ENCODE measurements at regions not wholly inside any gene's neighbourhood (a gene's known extent, or its start where the extent isn't known, plus 50 kb on each side); places are given as distances from the start of the nearest gene placed in this dataset.
A peak's percentile ranks its signal among the peaks of the same experiment; 100 is the strongest.
"Not testable (repeated sequence)": the region's sequence is repeated elsewhere in the genome, so short reads cannot be mapped to it uniquely, and the experiment has no call there.

DNA sequence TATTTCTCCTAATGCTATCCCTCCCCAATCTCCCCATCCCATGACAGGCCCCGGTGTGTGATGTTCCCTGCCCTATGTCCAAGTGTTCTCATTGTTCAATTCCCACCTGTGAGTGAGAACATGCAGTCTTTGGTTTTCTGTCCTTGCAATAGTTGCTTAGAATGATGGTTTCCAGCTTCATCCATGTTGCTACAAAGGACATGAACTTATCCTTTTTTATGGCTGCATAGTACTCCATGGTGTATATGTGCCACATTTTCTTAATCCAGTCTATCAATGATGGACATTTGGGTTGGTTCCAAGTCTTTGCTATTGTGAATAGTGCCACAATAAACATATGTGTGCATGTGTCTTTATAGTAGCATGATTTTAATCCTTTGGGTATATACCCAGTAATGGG lies 51.3 kb upstream of the RIOK2 start:
- not testable (repeated sequence) for DNase-seq

DNA sequence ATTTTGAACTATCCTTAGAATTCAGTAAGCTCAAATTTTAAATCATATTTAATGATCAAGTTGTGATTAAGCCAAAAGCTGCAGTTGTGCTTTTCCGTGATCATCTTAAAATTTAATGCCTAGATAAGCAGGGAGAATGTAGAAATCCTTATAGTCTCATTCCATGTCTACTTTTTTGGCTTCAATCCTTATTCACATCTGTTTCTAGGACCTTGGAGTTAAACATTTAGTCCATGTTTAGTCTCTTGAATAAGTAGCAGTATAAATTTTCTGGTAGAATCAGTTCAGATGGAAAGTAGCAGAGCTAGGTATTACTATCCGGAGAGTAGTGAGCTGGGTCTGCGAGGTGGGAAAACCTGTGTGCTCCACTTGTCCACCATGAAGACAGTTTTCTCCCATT lies 59.3 kb upstream of the RIOK2 start:
- DNase-seq = no peak

DNA sequence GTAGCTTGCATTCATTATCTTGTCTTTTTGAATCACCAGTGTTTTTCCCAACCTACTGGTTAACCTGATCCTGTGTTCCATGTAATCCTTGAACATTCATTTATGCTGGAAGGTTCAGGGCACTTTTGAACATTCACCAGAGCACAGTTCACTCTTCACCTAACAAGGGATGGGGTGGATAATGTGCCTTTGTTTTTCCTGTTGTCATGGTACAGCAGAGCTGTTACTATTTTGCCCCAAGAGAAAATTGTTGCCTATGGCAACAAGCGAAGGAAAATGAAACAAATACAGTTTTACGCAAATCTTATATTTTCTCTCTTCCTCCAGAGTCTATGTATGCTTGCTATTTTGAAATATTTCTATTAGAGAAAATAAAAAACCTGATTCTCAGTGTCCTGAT lies 60.3 kb upstream of the RIOK2 start:
- no peak for DNase-seq

DNA sequence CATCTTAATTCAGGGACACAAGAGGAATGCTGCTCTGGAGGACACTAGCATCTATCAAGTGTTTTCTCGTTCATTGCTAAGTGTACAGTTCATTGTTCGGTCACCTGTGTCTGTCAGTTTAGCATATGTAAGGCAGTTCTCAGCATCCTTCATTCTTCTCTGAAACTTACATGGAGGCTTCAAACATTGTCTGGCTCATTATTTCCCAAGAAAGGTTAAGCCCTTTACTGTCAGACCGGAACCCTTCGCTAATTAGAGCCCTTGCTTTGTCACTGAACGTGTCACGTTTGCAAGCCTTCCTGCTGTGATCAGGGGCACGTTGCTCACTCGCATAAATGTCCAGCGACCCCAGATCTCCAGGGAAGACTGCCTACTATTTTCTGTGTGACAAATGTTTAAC lies 62.3 kb upstream of the RIOK2 start:
- no peak for DNase-seq

DNA sequence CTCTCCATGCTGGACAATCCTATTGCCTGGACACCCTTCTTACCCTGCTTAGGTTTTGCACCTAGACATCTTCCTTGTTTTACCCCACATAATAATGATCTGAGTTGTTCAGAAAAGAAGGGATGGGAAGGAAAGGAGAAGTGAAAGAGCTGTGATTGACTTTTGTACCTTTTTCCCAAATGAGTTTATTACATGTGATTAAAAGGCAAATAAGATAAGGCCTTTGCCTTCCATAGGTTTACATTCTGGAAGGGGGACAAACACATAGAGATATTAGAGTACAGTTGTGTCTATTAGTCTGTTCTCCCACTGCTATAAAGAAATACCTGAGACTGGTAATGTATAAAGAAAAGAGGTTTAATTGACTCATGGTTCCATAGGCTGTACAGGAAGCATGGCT lies 67.1 kb upstream of the RIOK2 start:
- DNase-seq = no peak

DNA sequence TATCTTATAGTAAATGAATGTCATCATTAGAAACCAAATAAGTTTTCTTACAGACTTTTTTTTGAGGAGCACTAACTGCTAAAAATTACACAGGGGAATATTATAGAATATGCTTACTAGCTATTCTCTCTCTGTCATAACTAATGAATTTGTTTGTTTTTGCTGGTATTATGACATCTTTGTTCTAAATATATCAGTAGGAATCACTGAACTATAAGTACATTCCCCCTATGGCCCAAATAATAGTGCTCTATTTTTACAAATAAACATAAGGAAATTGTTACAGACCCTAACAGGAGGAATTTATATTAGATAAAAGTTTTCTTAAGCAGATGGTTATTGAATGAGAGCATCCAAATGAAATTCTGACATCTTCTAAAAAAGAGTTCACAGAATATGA lies 83.0 kb upstream of the RIOK2 start:
- DNase-seq = no peak

DNA sequence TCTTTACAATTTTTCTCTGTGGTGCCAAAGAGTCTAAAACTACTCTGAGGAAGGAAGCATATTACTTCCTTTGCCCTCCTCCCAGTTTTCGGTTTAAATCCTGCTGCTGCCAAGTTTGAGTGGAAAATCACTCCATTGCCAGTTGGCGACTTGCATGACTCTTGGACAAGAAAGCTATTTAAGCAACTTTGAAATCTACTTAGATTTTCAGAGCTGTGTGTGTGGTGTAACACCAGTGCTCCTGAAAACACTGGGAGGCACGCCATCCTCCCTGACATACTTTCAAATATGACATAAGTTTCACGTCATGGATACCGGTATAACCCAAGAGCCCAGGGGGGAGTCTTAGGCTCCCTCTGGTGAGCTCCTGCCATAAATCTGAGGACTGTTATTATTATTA lies 83.5 kb upstream of the RIOK2 start:
- DNase-seq = no peak

DNA sequence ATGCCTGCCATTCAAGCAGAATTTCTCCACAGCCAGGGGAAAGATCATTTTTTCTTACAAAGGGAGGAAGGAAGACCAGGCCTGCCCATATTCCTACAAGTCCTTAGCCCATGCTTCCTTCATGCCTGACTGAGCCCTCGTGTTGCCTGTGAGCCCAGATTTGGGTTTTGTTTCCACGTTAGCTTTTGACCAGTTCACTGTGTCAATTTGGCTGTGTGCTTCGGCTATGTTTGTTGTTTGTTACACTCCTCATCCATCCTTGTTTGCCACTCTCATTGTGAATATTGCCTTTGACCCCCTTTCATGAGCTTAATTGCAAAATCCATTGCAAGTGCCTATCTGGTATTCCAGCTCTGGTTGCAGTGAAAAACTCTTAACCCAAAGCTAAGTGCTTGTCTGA lies 84.7 kb upstream of the RIOK2 start:
- no peak for DNase-seq

DNA sequence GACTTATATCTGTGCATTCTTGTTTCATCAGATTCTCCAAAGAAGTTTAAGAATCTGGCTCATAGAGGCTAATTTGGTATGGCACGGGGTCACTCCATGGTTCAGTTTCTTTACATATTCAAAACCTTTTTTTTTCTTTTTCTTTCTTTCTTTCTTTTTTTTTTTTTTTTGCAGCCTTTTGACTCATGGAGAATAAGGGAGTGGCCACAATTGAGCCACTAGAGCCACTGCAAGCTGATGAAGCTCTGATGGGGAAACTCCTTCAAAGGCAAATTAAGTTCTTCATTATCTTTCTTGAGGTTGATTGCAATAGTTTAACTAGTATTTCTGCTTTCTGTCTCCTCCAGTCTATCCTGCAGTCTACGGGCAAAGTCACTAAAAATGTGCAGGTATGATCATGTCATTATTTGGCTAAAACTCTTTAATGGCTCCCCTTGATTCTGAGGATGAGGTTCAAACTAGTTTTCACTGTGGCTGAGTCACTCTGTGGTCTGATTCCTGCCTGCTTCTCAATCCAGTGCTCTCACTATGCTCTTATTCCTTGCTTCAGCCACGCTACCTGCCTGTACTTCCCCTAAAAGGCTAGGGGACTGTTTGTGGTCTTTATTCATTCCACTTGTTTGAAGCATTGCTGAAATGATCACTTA lies 93.5 kb upstream of the RIOK2 start:
- no peak for DNase-seq

DNA sequence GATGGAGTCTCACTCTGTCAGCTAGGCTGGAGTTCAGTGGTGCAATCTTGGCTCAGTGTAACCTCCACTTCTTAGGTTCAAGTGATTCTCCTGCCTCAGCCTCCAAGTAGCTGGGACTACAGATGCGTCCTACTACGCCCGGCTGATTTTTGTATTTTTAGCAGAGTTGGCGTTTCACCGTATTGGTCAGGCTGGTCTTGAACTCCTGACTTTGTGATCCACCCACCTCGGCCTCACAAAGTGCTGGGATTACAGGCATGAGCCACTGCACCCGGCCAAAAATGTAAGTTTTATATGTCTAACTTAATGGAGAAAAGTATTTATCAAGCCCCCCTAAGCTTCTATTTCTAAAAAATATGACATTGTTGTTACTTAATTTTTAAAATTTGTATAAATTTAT lies 98.2 kb upstream of the RIOK2 start:
- no peak for DNase-seq

DNA sequence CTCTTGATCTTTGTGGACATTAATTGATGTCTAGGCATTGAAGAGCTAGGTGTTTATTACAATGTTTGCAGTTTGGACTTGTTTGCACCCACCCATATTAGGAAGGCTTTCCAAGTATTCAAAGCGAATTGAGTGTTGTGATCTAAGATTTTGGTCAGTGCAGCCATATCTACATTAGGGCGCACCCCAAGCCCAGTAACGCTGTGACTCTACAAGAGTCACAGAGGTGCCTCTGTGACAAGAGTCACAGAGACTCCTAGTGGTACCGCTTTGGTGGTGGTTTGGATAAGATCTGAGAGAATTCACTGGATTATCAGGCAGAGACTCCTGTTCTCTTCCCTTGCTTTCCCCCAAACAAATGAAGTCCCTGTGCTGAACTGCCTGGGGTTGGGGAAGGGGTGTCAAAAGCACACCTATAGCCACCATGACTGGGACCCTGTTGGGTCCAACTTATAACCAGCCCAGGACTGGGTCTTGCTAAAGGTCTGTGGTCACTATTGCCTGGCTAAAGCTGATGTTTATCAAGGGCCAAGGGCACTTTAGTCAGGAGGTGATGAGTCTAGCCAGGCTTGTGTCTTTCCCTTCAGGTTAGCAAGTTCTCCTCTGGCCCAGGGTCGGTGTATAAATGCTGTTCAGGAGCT lies 114.1 kb upstream of the RIOK2 start:
- peak; percentile 8 for DNase-seq

DNA sequence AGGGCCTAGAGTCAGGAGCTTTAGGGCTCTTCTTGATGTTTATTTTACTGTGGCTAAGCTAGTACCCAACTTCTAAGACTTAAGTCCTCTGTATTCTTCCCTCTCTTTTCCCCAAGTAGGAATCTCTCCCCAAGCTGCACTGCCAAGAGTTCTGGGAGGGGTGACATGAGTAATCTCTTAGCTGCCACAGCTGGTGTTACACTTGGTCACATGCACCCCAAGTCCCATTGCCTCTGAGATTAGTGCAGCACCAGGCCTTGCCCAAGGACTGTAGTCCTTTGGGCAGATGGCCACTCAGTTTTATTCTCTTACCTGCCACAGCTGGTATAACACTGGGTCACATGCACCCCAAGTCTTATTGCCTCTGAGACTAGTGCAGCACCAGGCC lies 114.7 kb upstream of the RIOK2 start:
- no peak for DNase-seq

DNA sequence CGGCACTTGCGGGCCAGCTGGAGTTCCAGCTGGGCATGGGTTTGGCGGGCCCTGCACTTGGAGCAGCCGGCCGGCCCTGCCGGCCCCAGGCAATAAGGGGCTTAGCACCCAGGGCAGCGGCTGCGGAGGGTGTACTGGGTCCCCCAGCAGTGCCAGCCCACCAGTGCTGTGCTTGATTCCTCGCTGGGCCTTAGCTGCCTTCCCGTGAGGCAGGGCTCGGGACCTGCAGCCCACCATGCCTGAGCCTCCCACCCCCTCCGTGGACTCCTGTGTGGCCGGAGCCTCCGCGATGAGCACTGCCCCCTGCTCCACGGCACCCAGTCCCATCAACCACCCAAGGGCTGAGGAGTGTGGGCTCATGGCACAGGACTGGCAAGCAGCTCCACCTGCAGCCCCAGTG lies 118.1 kb upstream of the RIOK2 start:
- not testable (repeated sequence) for DNase-seq

DNA sequence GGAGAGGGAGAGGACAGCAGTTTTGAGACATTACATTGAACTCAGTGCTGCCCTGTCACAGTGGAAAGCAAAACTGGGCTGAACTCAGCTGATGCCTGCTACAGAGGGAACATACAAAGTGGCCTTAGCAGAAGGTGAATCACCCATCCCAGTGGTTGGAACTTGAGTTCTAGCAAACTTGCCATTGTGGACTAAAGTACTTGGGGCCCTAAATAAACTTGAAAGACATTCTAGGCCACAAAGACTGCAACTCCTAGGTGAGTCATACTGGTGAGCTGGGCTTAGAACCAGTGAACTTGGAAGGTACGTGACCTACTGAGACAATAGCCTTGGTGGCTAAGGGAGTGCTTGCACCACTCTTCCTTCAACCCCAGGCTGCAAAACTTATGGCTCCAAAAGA lies 155.7 kb upstream of the RIOK2 start:
- DNase-seq = no peak

DNA sequence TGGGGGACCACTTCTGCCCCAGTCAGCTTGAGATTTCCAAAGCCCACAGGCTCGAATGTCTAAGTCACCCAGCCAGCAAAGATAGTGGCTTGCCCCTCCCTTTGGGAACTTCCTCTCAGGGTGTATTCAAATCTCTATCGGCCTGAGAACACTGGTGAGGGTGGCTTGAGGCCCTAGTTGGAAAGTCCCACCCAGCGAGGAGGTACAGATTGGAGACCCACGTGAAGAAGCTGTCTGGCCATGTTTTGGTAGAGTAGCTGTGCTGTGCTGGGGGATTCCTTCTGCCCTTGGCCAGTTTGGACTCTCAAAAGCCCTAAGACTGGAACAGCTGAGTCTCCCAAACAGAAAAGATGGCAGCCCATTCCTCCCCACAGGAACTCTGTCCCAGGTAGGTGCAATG lies 172.7 kb upstream of the RIOK2 start:
- DNase-seq = no peak

DNA sequence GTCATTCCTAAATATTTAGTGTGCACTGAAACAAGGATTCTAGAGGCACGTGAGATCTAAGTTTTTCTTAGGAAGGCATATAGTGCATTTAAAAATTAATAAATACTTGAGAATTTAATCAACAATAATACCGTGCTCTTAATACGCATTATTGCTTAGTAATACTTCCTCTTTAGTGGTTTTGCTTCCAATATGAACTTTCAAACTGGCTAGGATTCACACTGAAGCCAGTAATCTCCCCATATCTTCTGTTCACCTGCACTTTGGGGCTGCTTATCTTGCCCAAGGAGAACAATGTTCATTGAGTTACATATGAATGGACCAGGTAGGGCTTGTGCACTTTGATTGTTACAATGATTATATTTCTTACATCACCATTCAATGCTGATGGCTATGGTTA lies 180.5 kb upstream of the RIOK2 start:
- DNase-seq = no peak

DNA sequence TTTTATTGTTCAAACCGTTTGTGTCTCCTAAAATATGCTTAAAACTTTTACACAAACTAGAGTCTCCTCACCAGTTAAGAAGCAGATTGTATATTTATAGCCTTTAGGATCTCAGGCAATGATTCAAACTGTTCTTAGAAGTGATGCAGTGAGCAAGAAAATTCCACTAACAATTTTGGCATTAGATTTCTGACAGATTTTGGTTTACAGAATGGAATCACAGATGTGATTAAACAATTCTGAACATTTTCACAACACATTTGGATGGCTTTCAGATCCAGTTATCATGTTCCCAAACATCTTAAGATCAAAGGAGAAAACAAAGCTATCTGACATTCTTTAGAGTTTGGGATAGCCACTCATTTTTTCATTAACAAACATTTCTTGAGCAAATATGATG lies 181.7 kb upstream of the RIOK2 start:
- DNase-seq = no peak

DNA sequence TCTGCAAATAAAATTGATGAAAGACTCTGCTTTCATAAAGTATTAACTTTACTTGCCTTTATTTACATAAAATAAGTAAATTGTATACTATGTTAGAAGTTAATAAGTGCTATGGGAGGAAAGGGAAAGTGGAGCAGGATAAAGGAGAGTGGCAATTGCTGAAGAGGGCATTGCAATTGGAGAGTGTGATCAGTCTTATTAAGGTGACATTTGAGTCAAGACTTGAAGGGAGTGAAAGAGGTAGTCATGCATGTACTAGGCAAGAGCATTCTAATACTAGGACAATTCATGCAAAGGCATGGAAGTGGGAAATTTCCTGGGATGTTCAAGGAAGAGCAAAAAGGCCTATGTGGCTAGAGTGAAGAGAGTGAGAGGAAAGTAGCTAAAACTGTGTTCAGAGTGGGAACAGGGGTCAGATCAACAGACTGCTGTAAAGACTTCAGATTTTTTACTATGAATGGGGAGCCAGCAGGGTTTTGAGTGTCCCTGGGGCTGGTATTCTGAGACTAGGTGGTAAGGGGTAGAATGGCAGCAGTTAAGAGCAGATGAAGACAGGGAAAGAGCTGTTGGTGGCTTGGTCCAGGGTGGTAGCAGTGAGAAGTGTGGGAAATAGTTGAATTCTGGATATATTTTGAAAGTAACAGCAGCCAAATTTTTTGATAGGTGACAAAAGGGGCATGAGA lies 182.3 kb upstream of the RIOK2 start:
- DNase-seq = no peak

DNA sequence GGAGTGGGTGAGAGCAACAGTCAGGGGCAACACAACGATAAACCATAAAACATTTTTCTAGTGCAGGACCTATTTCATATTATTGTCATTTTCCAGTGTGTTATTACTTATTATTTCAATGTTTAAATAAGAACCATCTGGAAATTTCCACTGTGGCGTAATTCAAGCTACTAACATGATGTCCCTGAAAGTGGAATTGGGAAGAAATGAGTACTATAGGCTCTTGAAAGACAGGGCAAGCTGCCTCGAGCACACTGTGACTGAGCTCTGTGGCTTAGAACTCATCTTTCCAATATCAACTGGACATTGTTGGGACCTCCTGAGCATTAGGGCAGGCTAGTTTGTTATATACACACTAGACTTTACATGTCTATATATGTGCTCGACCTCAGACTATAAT lies 182.9 kb upstream of the RIOK2 start:
- no peak for DNase-seq

DNA sequence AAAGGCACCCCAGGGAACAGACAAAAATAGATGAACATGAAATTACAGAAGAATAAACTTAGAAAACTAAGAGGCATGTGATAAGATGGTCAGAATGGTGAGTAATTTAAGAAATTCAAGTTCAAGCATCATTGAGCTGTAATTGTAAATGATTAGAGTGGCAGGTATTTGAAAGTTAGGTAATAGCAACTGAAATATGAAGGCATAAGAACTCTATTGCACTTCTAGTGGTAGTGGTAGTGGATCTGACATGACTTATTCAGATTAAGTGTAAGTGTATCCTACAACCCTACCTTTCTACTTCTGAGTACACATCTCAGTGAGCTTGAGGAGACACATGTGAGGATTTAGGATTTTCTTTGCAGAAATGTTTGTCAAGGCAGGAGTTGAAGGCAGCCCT lies 192.9 kb upstream of the RIOK2 start:
- no peak for DNase-seq

DNA sequence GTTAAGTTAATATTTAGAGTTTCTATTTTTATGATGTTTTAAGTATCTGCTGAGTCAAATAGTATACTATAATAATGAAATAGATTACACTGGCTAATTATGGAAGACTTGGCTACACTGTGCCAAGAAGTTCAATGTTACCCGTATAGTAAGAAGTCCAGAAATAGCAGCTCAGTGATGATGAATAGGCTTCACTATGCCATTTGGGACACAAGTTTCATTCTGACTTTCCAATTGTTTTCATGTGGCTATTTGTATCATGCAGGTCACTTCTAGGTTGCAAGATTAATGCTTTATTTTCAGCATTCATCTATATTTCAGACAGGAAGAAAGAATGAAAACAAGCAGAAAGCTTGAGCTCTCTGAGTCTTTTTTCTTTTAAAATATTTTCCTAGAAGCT lies 194.5 kb upstream of the RIOK2 start:
- DNase-seq = no peak

DNA sequence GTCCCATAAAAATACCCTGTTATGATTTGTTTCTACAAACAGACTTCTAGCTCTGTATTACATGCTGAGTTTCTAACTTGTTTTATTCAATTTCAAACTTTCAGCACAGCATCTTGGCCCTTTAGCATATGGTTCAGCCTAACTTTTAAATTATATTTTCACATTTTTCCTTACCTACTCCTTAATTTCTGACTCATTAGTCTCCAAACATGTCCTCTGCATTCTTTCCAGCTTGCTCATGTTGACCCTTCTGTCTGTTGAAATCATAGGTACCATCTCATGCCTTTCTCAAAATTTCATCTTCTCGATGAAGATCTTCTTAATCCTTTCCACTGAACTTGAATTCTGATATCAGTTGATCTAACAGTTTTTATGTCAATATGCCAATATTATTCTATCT lies 200.9 kb upstream of the RIOK2 start:
- DNase-seq = no peak

DNA sequence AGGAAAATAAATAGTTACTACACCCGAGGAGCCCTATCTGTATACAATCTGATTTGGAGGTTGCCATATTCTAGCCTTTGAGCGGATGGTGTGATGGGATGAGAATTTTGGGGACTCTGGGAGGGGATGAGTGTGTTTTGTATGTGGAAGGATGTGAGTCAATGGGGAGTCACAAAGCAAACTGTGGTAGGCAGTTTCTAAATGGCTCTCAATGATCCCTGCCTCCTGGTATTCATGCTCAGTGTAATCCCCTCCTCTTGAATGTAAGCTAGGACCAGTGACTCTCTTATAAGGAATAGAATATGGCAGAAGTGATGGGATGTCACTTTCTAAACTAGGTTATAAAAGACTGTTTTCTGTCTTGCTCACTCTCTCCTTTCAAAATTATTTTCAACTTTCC lies 205.7 kb upstream of the RIOK2 start:
- no peak for DNase-seq

DNA sequence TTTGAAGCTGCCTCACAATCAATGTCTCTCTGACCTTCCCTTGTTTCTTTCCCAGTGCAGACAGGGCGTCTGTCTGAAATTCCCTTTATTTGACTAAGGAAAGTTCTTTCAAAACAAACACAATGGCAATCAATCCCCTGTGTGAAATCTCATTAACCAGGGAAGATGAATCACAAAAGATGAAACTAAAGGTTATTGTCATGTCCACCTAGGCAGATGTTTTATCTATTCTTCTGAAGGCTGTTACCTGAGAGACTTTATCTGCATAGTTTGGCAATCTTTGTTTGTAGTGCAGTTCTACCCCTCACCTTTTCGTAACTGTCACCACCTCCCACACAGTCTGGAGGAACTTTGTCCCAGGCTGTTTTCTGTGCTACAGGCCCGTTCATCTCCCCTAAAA lies 217.5 kb upstream of the RIOK2 start:
- DNase-seq = no peak

DNA sequence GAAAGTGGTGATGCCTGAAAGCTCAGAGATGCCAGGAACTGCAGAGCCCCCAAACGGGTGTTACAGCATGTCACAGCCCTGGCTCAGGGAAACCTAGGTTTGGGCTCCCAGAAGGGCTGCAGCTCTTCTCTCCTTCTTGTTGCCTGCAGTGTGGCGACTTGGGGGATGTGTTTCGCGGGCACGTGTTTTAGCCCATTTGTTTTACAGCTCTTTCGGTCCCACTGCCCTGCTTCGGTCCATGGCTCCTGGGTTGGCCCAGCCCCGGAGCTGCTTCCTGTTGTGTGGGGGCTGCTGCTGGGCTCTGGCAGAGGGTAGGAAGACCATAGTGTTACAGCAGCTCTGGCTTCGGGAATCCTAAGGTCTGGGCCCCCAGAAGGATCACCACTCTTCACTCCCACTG lies 222.9 kb upstream of the RIOK2 start:
- DNase-seq = no peak

All from NCI-H1105 (cell line).